CD14-positive monocyte (primary cell): ENCODE measurements at regions not wholly inside any gene's neighbourhood (a gene's known extent, or its start where the extent isn't known, plus 50 kb on each side); places are given as distances from the start of the nearest gene placed in this dataset.

Experiments
- DNase-seq, 3 donors: peaks; one replicate each; pipeline ENCODE4 v3.0.0-alpha.2; 2011 to 2022
- H2AFZ ChIP-seq: 2 replicates; pipeline ENCODE4 v1.6.0; 2012; ENCODE audit warnings: mild to moderate bottlenecking, low read depth, low read length, inconsistent platforms; ENCODE audit not compliant: insufficient read depth, poor library complexity, severe bottlenecking
- H3K27ac ChIP-seq, 2 donors: 1 replicate in 1 of 2; 2 replicates in 1 of 2; pipeline ENCODE4 v1.5.1; 2012 to 2013; ENCODE audit warnings: low read length in 2 of 2, control low read depth in 1 of 2, inconsistent platforms in 1 of 2, low read depth in 1 of 2, mild to moderate bottlenecking in 1 of 2
- H3K27me3 ChIP-seq, 2 donors: one replicate each; pipeline versions ENCODE4 v1.6.0 to v1.6.1; 2011 to 2013; ENCODE audit warnings: low read length in 2 of 2; ENCODE audit not compliant: control insufficient read depth in 2 of 2, insufficient read depth in 2 of 2
- H3K36me3 ChIP-seq, 2 donors: replicated peaks in 1 of 2; 1 replicate in 1 of 2; 2 replicates in 1 of 2; pipeline versions ENCODE4 v1.5.1 to v1.6.1; 2012 to 2013; ENCODE audit warnings: low read length in 2 of 2, control low read depth in 1 of 2, inconsistent platforms in 1 of 2, mild to moderate bottlenecking in 1 of 2; ENCODE audit not compliant: insufficient read depth in 2 of 2, control insufficient read depth in 1 of 2
- H3K4me1 ChIP-seq, 2 donors: 1 replicate in 1 of 2; 2 replicates in 1 of 2; pipeline versions ENCODE4 v1.5.1 to v1.6.1; 2012 to 2013; ENCODE audit warnings: low read length in 2 of 2, control low read depth in 1 of 2, inconsistent platforms in 1 of 2, mild to moderate bottlenecking in 1 of 2, moderate library complexity in 1 of 2; ENCODE audit not compliant: insufficient read depth in 2 of 2, control insufficient read depth in 1 of 2
- H3K4me2 ChIP-seq: replicated peaks from 2 replicates; pipeline ENCODE3; 2012; ENCODE audit warnings: low read length, moderate library complexity, mild to moderate bottlenecking; ENCODE audit not compliant: poor library complexity, severe bottlenecking; ENCODE audit errors: extremely low read depth
- H3K4me3 ChIP-seq, 3 experiments: fragments of 200-600 bp in 1 of 3; sonication (generic) in 1 of 3; replicated peaks in 1 of 3; 1 replicate in 2 of 3; 2 replicates in 1 of 3; pipeline ENCODE4 v1.5.1; 2011 to 2013; ENCODE audit warnings: low read length in 3 of 3, mild to moderate bottlenecking in 3 of 3, control low read depth in 2 of 3, low read depth in 2 of 3, inconsistent platforms in 1 of 3, moderate library complexity in 1 of 3
- H3K79me2 ChIP-seq: 2 replicates; pipeline ENCODE4 v1.6.0; 2012; ENCODE audit warnings: mild to moderate bottlenecking, control low read depth, inconsistent platforms, low read length, moderate library complexity; ENCODE audit not compliant: insufficient read depth
- H3K9ac ChIP-seq: 2 replicates; pipeline ENCODE4 v1.6.0; 2017; ENCODE audit warnings: low read length, mild to moderate bottlenecking; ENCODE audit not compliant: insufficient read depth, poor library complexity, severe bottlenecking
- H3K9me3 ChIP-seq, 2 donors: replicated peaks in 1 of 2; 1 replicate in 1 of 2; 2 replicates in 1 of 2; pipeline versions ENCODE4 v1.5.1 to v1.6.1; 2012 to 2013; ENCODE audit warnings: low read length in 2 of 2, control low read depth in 1 of 2; ENCODE audit not compliant: control insufficient read depth in 1 of 2, insufficient read depth in 1 of 2
- H4K20me1 ChIP-seq: 2 replicates; pipeline ENCODE4 v1.6.0; 2012; ENCODE audit warnings: mild to moderate bottlenecking, low read length, control low read depth, moderate library complexity; ENCODE audit not compliant: insufficient read depth
- H3K27ac Mint-ChIP-seq, 7 donors: one replicate each; pipeline ENCODE4 v1.8.0; 2020; ENCODE audit warnings: mild to moderate bottlenecking in 7 of 7, mixed read lengths in 7 of 7, moderate library complexity in 6 of 7, inconsistent platforms in 2 of 7
- H3K27me3 Mint-ChIP-seq, 3 donors: one replicate each; pipeline ENCODE4 v1.8.0; 2021 to 2022; ENCODE audit warnings: low read depth in 3 of 3, mild to moderate bottlenecking in 3 of 3, mixed read lengths in 3 of 3, moderate library complexity in 3 of 3, inconsistent platforms in 1 of 3
- H3K36me3 Mint-ChIP-seq, 2 donors: one replicate each; pipeline ENCODE4 v1.8.0; 2020; ENCODE audit warnings: mixed read lengths in 2 of 2, inconsistent platforms in 1 of 2, mild to moderate bottlenecking in 1 of 2
- H3K4me1 Mint-ChIP-seq: one replicate; pipeline ENCODE4 v1.8.0; 2020; ENCODE audit warnings: mild to moderate bottlenecking, mixed read lengths
- H3K4me3 Mint-ChIP-seq, 2 donors: one replicate each; pipeline ENCODE4 v1.8.0; 2020; ENCODE audit warnings: mild to moderate bottlenecking in 2 of 2, mixed read lengths in 2 of 2, moderate library complexity in 1 of 2
- H3K9me3 Mint-ChIP-seq, 7 donors: one replicate each; pipeline ENCODE4 v1.8.0; 2020 to 2022; ENCODE audit warnings: mixed read lengths in 7 of 7, mild to moderate bottlenecking in 6 of 7, moderate library complexity in 6 of 7, inconsistent platforms in 2 of 7
- CTCF ChIP-seq: fragments of 200-600 bp; IDR thresholded peaks from one replicate; pipeline ENCODE4 v1.8.0; 2022; ENCODE audit warnings: antibody characterized with exemption, mild to moderate bottlenecking
- WGBS: methylation state at CpG from one replicate; pipeline ENCODE4 v1.1.5; 2013; ENCODE audit warnings: missing lambda C conversion rate; ENCODE audit not compliant: insufficient coverage; 5-methylcytosine and 5-hydroxymethylcytosine counted together
- intact Hi-C, 2 donors: fragments of 100-400 bp; cut with micrococcal nuclease; formaldehyde crosslinking; loops; one replicate each; pipeline versions ENCODE4 v1.15.0 to v1.15.1; 2023

DNA sequence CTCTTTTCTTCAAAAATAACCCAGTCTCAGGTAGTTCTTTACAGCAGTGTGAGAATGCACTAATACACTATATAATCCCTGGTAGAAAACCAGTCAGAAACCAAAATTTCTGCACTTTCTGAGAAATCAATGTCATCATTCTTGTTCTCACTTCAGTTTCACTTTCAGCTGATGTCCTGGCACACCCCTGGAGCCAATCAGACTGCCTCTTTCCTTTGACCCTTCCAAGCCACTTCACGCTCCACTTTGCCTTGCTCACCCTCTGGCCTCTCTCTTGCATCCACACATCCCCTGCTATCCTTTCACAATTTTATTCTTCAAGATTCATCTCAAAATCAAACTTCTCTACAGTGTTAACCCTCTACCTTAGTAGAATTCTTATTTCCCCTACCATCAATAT is 181.1 kb downstream of the ASCL1 start:
- Histone ChIP-seq H3K4me3 (no peak overlapping the region), H3K79me2 (no peaks in the 10 kb centered on the region), H3K9ac (no peak overlapping the region), H3K27me3 (no peaks in the 10 kb centered on the region), H4K20me1 (no peaks in the 10 kb centered on the region), H3K4me2 (no peak overlapping the region), H2AFZ (no peak overlapping the region), H3K4me1 (no peaks in the 10 kb centered on the region), H3K36me3 (no peaks in the 10 kb centered on the region), H3K27ac (no peak overlapping the region), H3K9me3 (peaks cover 5 to 7% of the 10 kb centered on the region in 2 donors)
- H3K4me3 Mint-ChIP-seq = no peak overlapping the region
- H3K27me3 Mint-ChIP-seq = peaks cover 0 to 1% (median 1%) of the 10 kb centered on the region in 3 donors
- H3K27ac Mint-ChIP-seq = peak overlapping the region in 1 of 7 donors; percentile 3
- no peak for DNase-seq
- no peaks in the 10 kb centered on the region for H3K36me3 Mint-ChIP-seq
- TF ChIP-seq CTCF = no peak
- no peaks in the 10 kb centered on the region for H3K4me1 Mint-ChIP-seq
- intact Hi-C loops = no loop called here
- WGBS = 100% methylated on average over 1 of the region's 1 CpG
- H3K9me3 Mint-ChIP-seq = peaks cover 0 to 22% (median 10%) of the 10 kb centered on the region in 7 donors

DNA sequence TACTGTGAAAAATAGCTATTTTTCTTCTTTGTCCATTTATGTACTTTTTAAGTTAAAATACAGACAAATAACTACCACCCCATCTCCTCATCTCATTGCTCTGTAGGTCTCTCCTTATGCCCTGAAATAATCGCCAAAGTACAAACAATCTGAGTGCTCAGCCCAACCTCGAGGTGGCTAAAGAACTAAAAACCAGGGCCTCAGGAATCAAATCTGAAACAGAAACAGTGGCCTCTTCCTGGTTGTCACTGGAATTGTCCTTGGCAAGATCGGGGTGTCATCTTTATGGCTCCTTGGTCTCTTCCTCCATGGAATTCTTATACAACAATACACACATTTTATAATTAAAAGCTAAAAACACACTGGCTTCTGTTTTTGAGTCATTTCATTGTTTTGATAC is 182.4 kb downstream of the ASCL1 start:
- Histone ChIP-seq H3K27me3 (no peaks in the 10 kb centered on the region), H3K27ac (no peak overlapping the region), H2AFZ (no peak overlapping the region), H3K4me2 (no peak overlapping the region), H4K20me1 (no peaks in the 10 kb centered on the region), H3K9me3 (peaks cover 3% of the 10 kb centered on the region in 2 donors), H3K4me1 (no peaks in the 10 kb centered on the region), H3K9ac (no peak overlapping the region), H3K36me3 (no peaks in the 10 kb centered on the region), H3K4me3 (no peak overlapping the region), H3K79me2 (no peaks in the 10 kb centered on the region)
- intact Hi-C loops = no loop called here
- no peak for TF ChIP-seq CTCF
- WGBS = 62% methylated on average over 2 of the region's 3 CpGs
- Mint-ChIP-seq H3K4me3 (no peak overlapping the region), H3K9me3 (peaks cover 0 to 20% (median 4%) of the 10 kb centered on the region in 7 donors), H3K27me3 (peaks cover 0 to 3% (median 1%) of the 10 kb centered on the region in 3 donors), H3K36me3 (no peaks in the 10 kb centered on the region), H3K4me1 (no peaks in the 10 kb centered on the region), H3K27ac (no peak overlapping the region)
- no peak for DNase-seq
